CD14-positive monocyte (primary cell): ENCODE measurements at regions not wholly inside any gene's neighbourhood (a gene's known extent, or its start where the extent isn't known, plus 50 kb on each side); places are given as distances from the start of the nearest gene placed in this dataset.

Experiments
- DNase-seq, 3 donors: peaks; one replicate each; pipeline ENCODE4 v3.0.0-alpha.2; 2011 to 2022
- H2AFZ ChIP-seq: 2 replicates; pipeline ENCODE4 v1.6.0; 2012; ENCODE audit warnings: mild to moderate bottlenecking, low read depth, low read length, inconsistent platforms; ENCODE audit not compliant: insufficient read depth, poor library complexity, severe bottlenecking
- H3K27ac ChIP-seq, 2 donors: 1 replicate in 1 of 2; 2 replicates in 1 of 2; pipeline ENCODE4 v1.5.1; 2012 to 2013; ENCODE audit warnings: low read length in 2 of 2, control low read depth in 1 of 2, inconsistent platforms in 1 of 2, low read depth in 1 of 2, mild to moderate bottlenecking in 1 of 2
- H3K27me3 ChIP-seq, 2 donors: one replicate each; pipeline versions ENCODE4 v1.6.0 to v1.6.1; 2011 to 2013; ENCODE audit warnings: low read length in 2 of 2; ENCODE audit not compliant: control insufficient read depth in 2 of 2, insufficient read depth in 2 of 2
- H3K36me3 ChIP-seq, 2 donors: replicated peaks in 1 of 2; 1 replicate in 1 of 2; 2 replicates in 1 of 2; pipeline versions ENCODE4 v1.5.1 to v1.6.1; 2012 to 2013; ENCODE audit warnings: low read length in 2 of 2, control low read depth in 1 of 2, inconsistent platforms in 1 of 2, mild to moderate bottlenecking in 1 of 2; ENCODE audit not compliant: insufficient read depth in 2 of 2, control insufficient read depth in 1 of 2
- H3K4me1 ChIP-seq, 2 donors: 1 replicate in 1 of 2; 2 replicates in 1 of 2; pipeline versions ENCODE4 v1.5.1 to v1.6.1; 2012 to 2013; ENCODE audit warnings: low read length in 2 of 2, control low read depth in 1 of 2, inconsistent platforms in 1 of 2, mild to moderate bottlenecking in 1 of 2, moderate library complexity in 1 of 2; ENCODE audit not compliant: insufficient read depth in 2 of 2, control insufficient read depth in 1 of 2
- H3K4me2 ChIP-seq: replicated peaks from 2 replicates; pipeline ENCODE3; 2012; ENCODE audit warnings: low read length, moderate library complexity, mild to moderate bottlenecking; ENCODE audit not compliant: poor library complexity, severe bottlenecking; ENCODE audit errors: extremely low read depth
- H3K4me3 ChIP-seq, 3 experiments: fragments of 200-600 bp in 1 of 3; sonication (generic) in 1 of 3; replicated peaks in 1 of 3; 1 replicate in 2 of 3; 2 replicates in 1 of 3; pipeline ENCODE4 v1.5.1; 2011 to 2013; ENCODE audit warnings: low read length in 3 of 3, mild to moderate bottlenecking in 3 of 3, control low read depth in 2 of 3, low read depth in 2 of 3, inconsistent platforms in 1 of 3, moderate library complexity in 1 of 3
- H3K79me2 ChIP-seq: 2 replicates; pipeline ENCODE4 v1.6.0; 2012; ENCODE audit warnings: mild to moderate bottlenecking, control low read depth, inconsistent platforms, low read length, moderate library complexity; ENCODE audit not compliant: insufficient read depth
- H3K9ac ChIP-seq: 2 replicates; pipeline ENCODE4 v1.6.0; 2017; ENCODE audit warnings: low read length, mild to moderate bottlenecking; ENCODE audit not compliant: insufficient read depth, poor library complexity, severe bottlenecking
- H3K9me3 ChIP-seq, 2 donors: replicated peaks in 1 of 2; 1 replicate in 1 of 2; 2 replicates in 1 of 2; pipeline versions ENCODE4 v1.5.1 to v1.6.1; 2012 to 2013; ENCODE audit warnings: low read length in 2 of 2, control low read depth in 1 of 2; ENCODE audit not compliant: control insufficient read depth in 1 of 2, insufficient read depth in 1 of 2
- H4K20me1 ChIP-seq: 2 replicates; pipeline ENCODE4 v1.6.0; 2012; ENCODE audit warnings: mild to moderate bottlenecking, low read length, control low read depth, moderate library complexity; ENCODE audit not compliant: insufficient read depth
- H3K27ac Mint-ChIP-seq, 7 donors: one replicate each; pipeline ENCODE4 v1.8.0; 2020; ENCODE audit warnings: mild to moderate bottlenecking in 7 of 7, mixed read lengths in 7 of 7, moderate library complexity in 6 of 7, inconsistent platforms in 2 of 7
- H3K27me3 Mint-ChIP-seq, 3 donors: one replicate each; pipeline ENCODE4 v1.8.0; 2021 to 2022; ENCODE audit warnings: low read depth in 3 of 3, mild to moderate bottlenecking in 3 of 3, mixed read lengths in 3 of 3, moderate library complexity in 3 of 3, inconsistent platforms in 1 of 3
- H3K36me3 Mint-ChIP-seq, 2 donors: one replicate each; pipeline ENCODE4 v1.8.0; 2020; ENCODE audit warnings: mixed read lengths in 2 of 2, inconsistent platforms in 1 of 2, mild to moderate bottlenecking in 1 of 2
- H3K4me1 Mint-ChIP-seq: one replicate; pipeline ENCODE4 v1.8.0; 2020; ENCODE audit warnings: mild to moderate bottlenecking, mixed read lengths
- H3K4me3 Mint-ChIP-seq, 2 donors: one replicate each; pipeline ENCODE4 v1.8.0; 2020; ENCODE audit warnings: mild to moderate bottlenecking in 2 of 2, mixed read lengths in 2 of 2, moderate library complexity in 1 of 2
- H3K9me3 Mint-ChIP-seq, 7 donors: one replicate each; pipeline ENCODE4 v1.8.0; 2020 to 2022; ENCODE audit warnings: mixed read lengths in 7 of 7, mild to moderate bottlenecking in 6 of 7, moderate library complexity in 6 of 7, inconsistent platforms in 2 of 7
- CTCF ChIP-seq: fragments of 200-600 bp; IDR thresholded peaks from one replicate; pipeline ENCODE4 v1.8.0; 2022; ENCODE audit warnings: antibody characterized with exemption, mild to moderate bottlenecking
- WGBS: methylation state at CpG from one replicate; pipeline ENCODE4 v1.1.5; 2013; ENCODE audit warnings: missing lambda C conversion rate; ENCODE audit not compliant: insufficient coverage; 5-methylcytosine and 5-hydroxymethylcytosine counted together
- intact Hi-C, 2 donors: fragments of 100-400 bp; cut with micrococcal nuclease; formaldehyde crosslinking; loops; one replicate each; pipeline versions ENCODE4 v1.15.0 to v1.15.1; 2023

- H3K9ac ChIP-seq = no peak overlapping the region
- H3K4me2 ChIP-seq = no peak overlapping the region
- no peaks in the 10 kb centered on the region for H3K79me2 ChIP-seq
- Mint-ChIP-seq H3K4me3 (no peak overlapping the region), H3K27ac (no peak overlapping the region), H3K4me1 (peaks cover 19% of the 10 kb centered on the region), H3K36me3 (no peaks in the 10 kb centered on the region), H3K9me3 (peaks cover 0 to 4% (median 0%) of the 10 kb centered on the region in 7 donors), H3K27me3 (peaks cover 0 to 3% (median 2%) of the 10 kb centered on the region in 3 donors)
- H4K20me1 ChIP-seq = no peaks in the 10 kb centered on the region
- H3K27ac ChIP-seq = no peak overlapping the region
- 91% methylated on average over 1 of the region's 4 CpGs for WGBS
- H2AFZ ChIP-seq = peak overlapping the region; percentile 12
- H3K4me3 ChIP-seq = no peak overlapping the region
- no peak for TF ChIP-seq CTCF
- H3K36me3 ChIP-seq = no peaks in the 10 kb centered on the region
- intact Hi-C loops = no loop called here
- H3K27me3 ChIP-seq = no peaks in the 10 kb centered on the region
- no peaks in the 10 kb centered on the region for H3K9me3 ChIP-seq
- peaks cover 16 to 18% of the 10 kb centered on the region in 2 donors for H3K4me1 ChIP-seq
- no peak for DNase-seq
These were observed 128.1 kb upstream of the PDE1A start for GRCh38 chr2:182554950-182555349.

DNA sequence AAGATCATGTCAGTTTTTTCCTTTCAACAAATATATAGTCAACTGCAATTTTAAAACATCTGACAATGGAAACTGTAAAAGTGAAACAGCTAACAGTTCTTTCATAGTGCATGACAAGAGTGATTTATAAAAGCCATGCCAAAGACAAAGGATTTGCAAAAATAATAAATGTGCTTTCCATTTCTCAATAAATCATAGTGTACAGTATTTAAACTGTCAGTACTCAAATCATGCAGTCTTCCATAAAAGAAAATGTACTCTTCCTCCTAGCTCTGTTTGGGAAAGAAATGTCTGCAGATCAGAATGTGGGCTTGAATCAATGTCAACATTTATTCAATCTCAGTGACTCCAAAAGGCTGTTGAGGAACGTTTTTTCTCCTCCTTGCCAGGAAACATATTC lies 131.7 kb upstream of the PDE1A start:
- H4K20me1 ChIP-seq = no peaks in the 10 kb centered on the region
- no peak overlapping the region for H3K4me3 ChIP-seq
- H3K4me1 Mint-ChIP-seq = peaks cover 10% of the 10 kb centered on the region
- H3K27ac ChIP-seq = no peak overlapping the region
- H3K9me3 Mint-ChIP-seq = peaks cover 0 to 12% (median 3%) of the 10 kb centered on the region in 7 donors
- WGBS = no CpG with 5 or more reads among the region's 1 CpG
- no peaks in the 10 kb centered on the region for H3K27me3 ChIP-seq
- H3K27me3 Mint-ChIP-seq = peaks cover 0 to 1% (median 0%) of the 10 kb centered on the region in 3 donors
- H3K36me3 ChIP-seq = no peaks in the 10 kb centered on the region
- H3K36me3 Mint-ChIP-seq = no peaks in the 10 kb centered on the region
- H3K27ac Mint-ChIP-seq = no peak overlapping the region
- DNase-seq = no peak
- no peak overlapping the region for H3K9ac ChIP-seq
- H3K79me2 ChIP-seq = no peaks in the 10 kb centered on the region
- peaks cover 8 to 13% of the 10 kb centered on the region in 2 donors for H3K4me1 ChIP-seq
- no peak overlapping the region for H2AFZ ChIP-seq
- intact Hi-C loops = no loop called here
- H3K9me3 ChIP-seq = no peaks in the 10 kb centered on the region
- TF ChIP-seq CTCF = no peak
- H3K4me2 ChIP-seq = no peak overlapping the region
- no peak overlapping the region for H3K4me3 Mint-ChIP-seq
